ENCODE measurements at regions not wholly inside any gene's neighbourhood (a gene's known extent, or its start where the extent isn't known, plus 50 kb on each side); places are given as distances from the start of the nearest gene placed in this dataset.

- no peak overlapping the region for H2AK5ac ChIP-seq (ENCODE audit: low read length)
- H3K56ac ChIP-seq (ENCODE audit: low read length), result no peak overlapping the region
- no peak overlapping the region for H4K5ac ChIP-seq (ENCODE audit: low read length)
- no peak overlapping the region for H4K8ac ChIP-seq (ENCODE audit: low read depth, low read length)
- no peaks in the 10 kb centered on the region for H3K79me2 ChIP-seq (ENCODE audit: control insufficient read depth, insufficient read depth, low read length)
- H3K79me1 ChIP-seq (ENCODE audit: low read length), result no peaks in the 10 kb centered on the region
- no peak overlapping the region for H3K27ac ChIP-seq (ENCODE audit: low read depth, low read length)
- H3K36me3 ChIP-seq (ENCODE audit: control insufficient read depth, insufficient read depth, low read length), result no peaks in the 10 kb centered on the region
- no peaks in the 10 kb centered on the region for H3K27me3 ChIP-seq (ENCODE audit: insufficient read depth, low read length, poor library complexity)
- no peak overlapping the region for H2BK15ac ChIP-seq (replicated peaks; ENCODE audit: low read depth)
- H3K4me2 ChIP-seq (ENCODE audit: low read length), result no peak overlapping the region
- no peak overlapping the region for H3K23ac ChIP-seq (ENCODE audit: low read length)
- DNase-seq, result no peak
- H2BK120ac ChIP-seq (ENCODE audit: low read depth, low read length), result no peak overlapping the region
- H3K9ac ChIP-seq (ENCODE audit: low read length), result no peak overlapping the region
- H2BK5ac ChIP-seq (ENCODE audit: low read length), result no peak overlapping the region
- H3K4me1 ChIP-seq (ENCODE audit: control insufficient read depth, low read depth, low read length), result no peaks in the 10 kb centered on the region
- H3K4ac ChIP-seq (ENCODE audit: low read depth, low read length), result no peak overlapping the region
- H3K18ac ChIP-seq (ENCODE audit: low read length), result no peak overlapping the region
- no peak overlapping the region for H3K4me3 ChIP-seq (ENCODE audit: low read length)
- WGBS (ENCODE audit: extremely low coverage, insufficient coverage, low lambda C conversion rate), result no CpG with 5 or more reads among the region's 1 CpG
Measured at GRCh38 chr9:71308454-71308853, 187.0 kb upstream of the TRPM3 start.

- H3K4me2 ChIP-seq (ENCODE audit: low read length), result no peak overlapping the region
- no peaks in the 10 kb centered on the region for H3K79me2 ChIP-seq (ENCODE audit: control insufficient read depth, insufficient read depth, low read length)
- H2BK15ac ChIP-seq (replicated peaks; ENCODE audit: low read depth), result no peak overlapping the region
- WGBS (ENCODE audit: extremely low coverage, insufficient coverage, low lambda C conversion rate), result no CpG with 5 or more reads among the region's 3 CpGs
- no peak overlapping the region for H2BK120ac ChIP-seq (ENCODE audit: low read depth, low read length)
- no peak overlapping the region for H3K4ac ChIP-seq (ENCODE audit: low read depth, low read length)
- no peak overlapping the region for H3K4me3 ChIP-seq (ENCODE audit: low read length)
- no peak overlapping the region for H3K18ac ChIP-seq (ENCODE audit: low read length)
- H4K5ac ChIP-seq (ENCODE audit: low read length), result no peak overlapping the region
- H3K27me3 ChIP-seq (ENCODE audit: insufficient read depth, low read length, poor library complexity), result no peaks in the 10 kb centered on the region
- no peak for DNase-seq
- H3K36me3 ChIP-seq (ENCODE audit: control insufficient read depth, insufficient read depth, low read length), result no peaks in the 10 kb centered on the region
- no peak overlapping the region for H3K27ac ChIP-seq (ENCODE audit: low read depth, low read length)
- no peak overlapping the region for H3K23ac ChIP-seq (ENCODE audit: low read length)
- H2AK5ac ChIP-seq (ENCODE audit: low read length), result no peak overlapping the region
- no peak overlapping the region for H2BK5ac ChIP-seq (ENCODE audit: low read length)
- no peak overlapping the region for H4K8ac ChIP-seq (ENCODE audit: low read depth, low read length)
- H3K4me1 ChIP-seq (ENCODE audit: control insufficient read depth, low read depth, low read length), result no peaks in the 10 kb centered on the region
- H3K79me1 ChIP-seq (ENCODE audit: low read length), result no peaks in the 10 kb centered on the region
- no peak overlapping the region for H3K9ac ChIP-seq (ENCODE audit: low read length)
- no peak overlapping the region for H3K56ac ChIP-seq (ENCODE audit: low read length)
Measured at GRCh38 chr9:71306134-71306533, 184.7 kb upstream of the TRPM3 start.

GRCh38 chr9:71303351-71303750 is 181.9 kb upstream of the TRPM3 start:
- H3K36me3 ChIP-seq (ENCODE audit: control insufficient read depth, insufficient read depth, low read length), result no peaks in the 10 kb centered on the region

GRCh38 chr9:71302776-71303175 is 181.4 kb upstream of the TRPM3 start:
- Histone ChIP-seq H3K79me1 (ENCODE audit: low read length) (no peaks in the 10 kb centered on the region), H2BK5ac (ENCODE audit: low read length) (no peak overlapping the region), H3K23ac (ENCODE audit: low read length) (no peak overlapping the region), H3K9ac (ENCODE audit: low read length) (no peak overlapping the region), H3K4me3 (ENCODE audit: low read length) (no peak overlapping the region), H4K8ac (ENCODE audit: low read depth, low read length) (no peak overlapping the region), H2BK15ac (replicated peaks; ENCODE audit: low read depth) (no peak overlapping the region), H2AK5ac (ENCODE audit: low read length) (no peak overlapping the region), H3K36me3 (ENCODE audit: control insufficient read depth, insufficient read depth, low read length) (no peaks in the 10 kb centered on the region), H3K79me2 (ENCODE audit: control insufficient read depth, insufficient read depth, low read length) (no peaks in the 10 kb centered on the region), H3K4me2 (ENCODE audit: low read length) (no peak overlapping the region), H3K56ac (ENCODE audit: low read length) (no peak overlapping the region), H3K4ac (ENCODE audit: low read depth, low read length) (no peak overlapping the region), H3K18ac (ENCODE audit: low read length) (no peak overlapping the region), H3K27ac (ENCODE audit: low read depth, low read length) (no peak overlapping the region), H3K4me1 (ENCODE audit: control insufficient read depth, low read depth, low read length) (no peaks in the 10 kb centered on the region), H3K27me3 (ENCODE audit: insufficient read depth, low read length, poor library complexity) (no peaks in the 10 kb centered on the region), H4K5ac (ENCODE audit: low read length) (no peak overlapping the region), H2BK120ac (ENCODE audit: low read depth, low read length) (no peak overlapping the region)
- no peak for DNase-seq
- no CpG with 5 or more reads among the region's 5 CpGs for WGBS (ENCODE audit: extremely low coverage, insufficient coverage, low lambda C conversion rate)

More at GRCh38 chr9:71303351-71303750, 181.9 kb upstream of the TRPM3 start:
- H2BK15ac ChIP-seq (replicated peaks; ENCODE audit: low read depth), result no peak overlapping the region
- no peak overlapping the region for H2AK5ac ChIP-seq (ENCODE audit: low read length)
- no peak overlapping the region for H3K23ac ChIP-seq (ENCODE audit: low read length)
- H3K56ac ChIP-seq (ENCODE audit: low read length), result no peak overlapping the region
- H3K4me3 ChIP-seq (ENCODE audit: low read length), result no peak overlapping the region
- H3K79me2 ChIP-seq (ENCODE audit: control insufficient read depth, insufficient read depth, low read length), result no peaks in the 10 kb centered on the region
- H3K27ac ChIP-seq (ENCODE audit: low read depth, low read length), result no peak overlapping the region
- H2BK120ac ChIP-seq (ENCODE audit: low read depth, low read length), result no peak overlapping the region
- H3K4ac ChIP-seq (ENCODE audit: low read depth, low read length), result no peak overlapping the region
- no peak for DNase-seq
- H3K79me1 ChIP-seq (ENCODE audit: low read length), result no peaks in the 10 kb centered on the region
- no peak overlapping the region for H4K5ac ChIP-seq (ENCODE audit: low read length)
- no peaks in the 10 kb centered on the region for H3K27me3 ChIP-seq (ENCODE audit: insufficient read depth, low read length, poor library complexity)
- no peak overlapping the region for H2BK5ac ChIP-seq (ENCODE audit: low read length)
- no peak overlapping the region for H4K8ac ChIP-seq (ENCODE audit: low read depth, low read length)
- H3K9ac ChIP-seq (ENCODE audit: low read length), result no peak overlapping the region
- whole genome bisulfite sequencing (ENCODE audit: extremely low coverage, insufficient coverage, low lambda C conversion rate), result no CpG with 5 or more reads among the region's 1 CpG
- no peak overlapping the region for H3K4me2 ChIP-seq (ENCODE audit: low read length)
- no peak overlapping the region for H3K18ac ChIP-seq (ENCODE audit: low read length)
- H3K4me1 ChIP-seq (ENCODE audit: control insufficient read depth, low read depth, low read length), result no peaks in the 10 kb centered on the region

- no peak for DNase-seq
- H3K23ac ChIP-seq (ENCODE audit: low read length), result no peak overlapping the region
- H3K9ac ChIP-seq (ENCODE audit: low read length), result no peak overlapping the region
- H2BK15ac ChIP-seq (replicated peaks; ENCODE audit: low read depth), result no peak overlapping the region
- no peak overlapping the region for H4K8ac ChIP-seq (ENCODE audit: low read depth, low read length)
- H2BK120ac ChIP-seq (ENCODE audit: low read depth, low read length), result no peak overlapping the region
- no peak overlapping the region for H3K18ac ChIP-seq (ENCODE audit: low read length)
- H4K5ac ChIP-seq (ENCODE audit: low read length), result no peak overlapping the region
- WGBS (ENCODE audit: extremely low coverage, insufficient coverage, low lambda C conversion rate), result no CpG with 5 or more reads among the region's 3 CpGs
- no peaks in the 10 kb centered on the region for H3K27me3 ChIP-seq (ENCODE audit: insufficient read depth, low read length, poor library complexity)
- H2BK5ac ChIP-seq (ENCODE audit: low read length), result no peak overlapping the region
- no peak overlapping the region for H3K4me2 ChIP-seq (ENCODE audit: low read length)
- no peak overlapping the region for H3K4ac ChIP-seq (ENCODE audit: low read depth, low read length)
- H3K27ac ChIP-seq (ENCODE audit: low read depth, low read length), result no peak overlapping the region
- no peak overlapping the region for H2AK5ac ChIP-seq (ENCODE audit: low read length)
- H3K79me2 ChIP-seq (ENCODE audit: control insufficient read depth, insufficient read depth, low read length), result no peaks in the 10 kb centered on the region
- H3K4me3 ChIP-seq (ENCODE audit: low read length), result no peak overlapping the region
- H3K4me1 ChIP-seq (ENCODE audit: control insufficient read depth, low read depth, low read length), result no peaks in the 10 kb centered on the region
- no peaks in the 10 kb centered on the region for H3K79me1 ChIP-seq (ENCODE audit: low read length)
- no peak overlapping the region for H3K56ac ChIP-seq (ENCODE audit: low read length)
- no peaks in the 10 kb centered on the region for H3K36me3 ChIP-seq (ENCODE audit: control insufficient read depth, insufficient read depth, low read length)
Measured at GRCh38 chr9:71295928-71296327, 174.5 kb upstream of the TRPM3 start.

GRCh38 chr9:71286146-71286545 is 164.7 kb upstream of the TRPM3 start:
- no peak overlapping the region for H3K4ac ChIP-seq (ENCODE audit: low read depth, low read length)
- H3K9ac ChIP-seq (ENCODE audit: low read length), result no peak overlapping the region
- H3K79me1 ChIP-seq (ENCODE audit: low read length), result no peaks in the 10 kb centered on the region
- no peak overlapping the region for H2BK5ac ChIP-seq (ENCODE audit: low read length)
- H3K79me2 ChIP-seq (ENCODE audit: control insufficient read depth, insufficient read depth, low read length), result no peaks in the 10 kb centered on the region
- H4K8ac ChIP-seq (ENCODE audit: low read depth, low read length), result no peak overlapping the region
- H3K4me1 ChIP-seq (ENCODE audit: control insufficient read depth, low read depth, low read length), result no peaks in the 10 kb centered on the region
- no peak overlapping the region for H2BK15ac ChIP-seq (replicated peaks; ENCODE audit: low read depth)
- no peak overlapping the region for H3K18ac ChIP-seq (ENCODE audit: low read length)
- no CpG with 5 or more reads among the region's 4 CpGs for WGBS (ENCODE audit: extremely low coverage, insufficient coverage, low lambda C conversion rate)
- no peak overlapping the region for H3K4me2 ChIP-seq (ENCODE audit: low read length)
- H3K23ac ChIP-seq (ENCODE audit: low read length), result no peak overlapping the region
- no peak overlapping the region for H3K56ac ChIP-seq (ENCODE audit: low read length)
- no peak overlapping the region for H2AK5ac ChIP-seq (ENCODE audit: low read length)
- DNase-seq, result no peak
- H3K27me3 ChIP-seq (ENCODE audit: insufficient read depth, low read length, poor library complexity), result no peaks in the 10 kb centered on the region
- no peak overlapping the region for H3K4me3 ChIP-seq (ENCODE audit: low read length)
- H4K5ac ChIP-seq (ENCODE audit: low read length), result no peak overlapping the region
- no peak overlapping the region for H2BK120ac ChIP-seq (ENCODE audit: low read depth, low read length)
- H3K36me3 ChIP-seq (ENCODE audit: control insufficient read depth, insufficient read depth, low read length), result no peaks in the 10 kb centered on the region
- H3K27ac ChIP-seq (ENCODE audit: low read depth, low read length), result no peak overlapping the region
